CD14-positive monocyte (primary cell): ENCODE measurements at regions not wholly inside any gene's neighbourhood (a gene's known extent, or its start where the extent isn't known, plus 50 kb on each side); places are given as distances from the start of the nearest gene placed in this dataset.

ENCODE experiments used
- DNase-seq, 3 donors: peaks; one replicate each; pipeline ENCODE4 v3.0.0-alpha.2; 2011 to 2022
- H2AFZ ChIP-seq: 2 replicates; pipeline ENCODE4 v1.6.0; 2012; ENCODE audit warnings: mild to moderate bottlenecking, low read depth, low read length, inconsistent platforms; ENCODE audit not compliant: insufficient read depth, poor library complexity, severe bottlenecking
- H3K27ac ChIP-seq, 2 donors: 1 replicate in 1 of 2; 2 replicates in 1 of 2; pipeline ENCODE4 v1.5.1; 2012 to 2013; ENCODE audit warnings: low read length in 2 of 2, control low read depth in 1 of 2, inconsistent platforms in 1 of 2, low read depth in 1 of 2, mild to moderate bottlenecking in 1 of 2
- H3K27me3 ChIP-seq, 2 donors: one replicate each; pipeline versions ENCODE4 v1.6.0 to v1.6.1; 2011 to 2013; ENCODE audit warnings: low read length in 2 of 2; ENCODE audit not compliant: control insufficient read depth in 2 of 2, insufficient read depth in 2 of 2
- H3K36me3 ChIP-seq, 2 donors: replicated peaks in 1 of 2; 1 replicate in 1 of 2; 2 replicates in 1 of 2; pipeline versions ENCODE4 v1.5.1 to v1.6.1; 2012 to 2013; ENCODE audit warnings: low read length in 2 of 2, control low read depth in 1 of 2, inconsistent platforms in 1 of 2, mild to moderate bottlenecking in 1 of 2; ENCODE audit not compliant: insufficient read depth in 2 of 2, control insufficient read depth in 1 of 2
- H3K4me1 ChIP-seq, 2 donors: 1 replicate in 1 of 2; 2 replicates in 1 of 2; pipeline versions ENCODE4 v1.5.1 to v1.6.1; 2012 to 2013; ENCODE audit warnings: low read length in 2 of 2, control low read depth in 1 of 2, inconsistent platforms in 1 of 2, mild to moderate bottlenecking in 1 of 2, moderate library complexity in 1 of 2; ENCODE audit not compliant: insufficient read depth in 2 of 2, control insufficient read depth in 1 of 2
- H3K4me2 ChIP-seq: replicated peaks from 2 replicates; pipeline ENCODE3; 2012; ENCODE audit warnings: low read length, moderate library complexity, mild to moderate bottlenecking; ENCODE audit not compliant: poor library complexity, severe bottlenecking; ENCODE audit errors: extremely low read depth
- H3K4me3 ChIP-seq, 3 experiments: fragments of 200-600 bp in 1 of 3; sonication (generic) in 1 of 3; replicated peaks in 1 of 3; 1 replicate in 2 of 3; 2 replicates in 1 of 3; pipeline ENCODE4 v1.5.1; 2011 to 2013; ENCODE audit warnings: low read length in 3 of 3, mild to moderate bottlenecking in 3 of 3, control low read depth in 2 of 3, low read depth in 2 of 3, inconsistent platforms in 1 of 3, moderate library complexity in 1 of 3
- H3K79me2 ChIP-seq: 2 replicates; pipeline ENCODE4 v1.6.0; 2012; ENCODE audit warnings: mild to moderate bottlenecking, control low read depth, inconsistent platforms, low read length, moderate library complexity; ENCODE audit not compliant: insufficient read depth
- H3K9ac ChIP-seq: 2 replicates; pipeline ENCODE4 v1.6.0; 2017; ENCODE audit warnings: low read length, mild to moderate bottlenecking; ENCODE audit not compliant: insufficient read depth, poor library complexity, severe bottlenecking
- H3K9me3 ChIP-seq, 2 donors: replicated peaks in 1 of 2; 1 replicate in 1 of 2; 2 replicates in 1 of 2; pipeline versions ENCODE4 v1.5.1 to v1.6.1; 2012 to 2013; ENCODE audit warnings: low read length in 2 of 2, control low read depth in 1 of 2; ENCODE audit not compliant: control insufficient read depth in 1 of 2, insufficient read depth in 1 of 2
- H4K20me1 ChIP-seq: 2 replicates; pipeline ENCODE4 v1.6.0; 2012; ENCODE audit warnings: mild to moderate bottlenecking, low read length, control low read depth, moderate library complexity; ENCODE audit not compliant: insufficient read depth
- H3K27ac Mint-ChIP-seq, 7 donors: one replicate each; pipeline ENCODE4 v1.8.0; 2020; ENCODE audit warnings: mild to moderate bottlenecking in 7 of 7, mixed read lengths in 7 of 7, moderate library complexity in 6 of 7, inconsistent platforms in 2 of 7
- H3K27me3 Mint-ChIP-seq, 3 donors: one replicate each; pipeline ENCODE4 v1.8.0; 2021 to 2022; ENCODE audit warnings: low read depth in 3 of 3, mild to moderate bottlenecking in 3 of 3, mixed read lengths in 3 of 3, moderate library complexity in 3 of 3, inconsistent platforms in 1 of 3
- H3K36me3 Mint-ChIP-seq, 2 donors: one replicate each; pipeline ENCODE4 v1.8.0; 2020; ENCODE audit warnings: mixed read lengths in 2 of 2, inconsistent platforms in 1 of 2, mild to moderate bottlenecking in 1 of 2
- H3K4me1 Mint-ChIP-seq: one replicate; pipeline ENCODE4 v1.8.0; 2020; ENCODE audit warnings: mild to moderate bottlenecking, mixed read lengths
- H3K4me3 Mint-ChIP-seq, 2 donors: one replicate each; pipeline ENCODE4 v1.8.0; 2020; ENCODE audit warnings: mild to moderate bottlenecking in 2 of 2, mixed read lengths in 2 of 2, moderate library complexity in 1 of 2
- H3K9me3 Mint-ChIP-seq, 7 donors: one replicate each; pipeline ENCODE4 v1.8.0; 2020 to 2022; ENCODE audit warnings: mixed read lengths in 7 of 7, mild to moderate bottlenecking in 6 of 7, moderate library complexity in 6 of 7, inconsistent platforms in 2 of 7
- WGBS: methylation state at CpG from one replicate; pipeline ENCODE4 v1.1.5; 2013; ENCODE audit warnings: missing lambda C conversion rate; ENCODE audit not compliant: insufficient coverage; 5-methylcytosine and 5-hydroxymethylcytosine counted together
- intact Hi-C, 2 donors: fragments of 100-400 bp; cut with micrococcal nuclease; formaldehyde crosslinking; loops; one replicate each; pipeline versions ENCODE4 v1.15.0 to v1.15.1; 2023
- TF ChIP-seq, protein P1 (sequence below): fragments of 200-600 bp; IDR thresholded peaks from one replicate; pipeline ENCODE4 v1.8.0; 2022; ENCODE audit warnings: antibody characterized with exemption, mild to moderate bottlenecking

DNA sequence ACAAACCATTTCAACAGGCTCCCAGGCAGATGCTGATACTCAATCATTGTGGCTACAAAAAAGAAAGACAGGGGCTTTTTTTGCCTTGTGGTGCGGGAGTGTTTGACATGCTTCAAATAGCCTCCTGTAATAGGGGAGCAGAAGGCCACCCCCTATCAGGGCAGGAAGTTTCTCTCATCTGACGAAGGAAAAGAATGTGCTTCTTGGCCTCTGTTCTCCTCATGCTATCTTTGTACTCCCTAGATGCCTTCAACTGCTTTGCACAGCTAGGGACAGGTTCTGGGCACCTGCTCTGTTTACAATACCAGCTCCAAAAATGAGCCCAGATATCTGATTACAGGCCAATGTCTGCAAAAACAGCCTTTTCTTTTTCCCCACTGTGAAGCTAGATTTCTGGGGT lies 391.1 kb downstream of the STIM2 start:
- no peaks in the 10 kb centered on the region for H3K9me3 ChIP-seq
- peaks cover 0 to 2% (median 0%) of the 10 kb centered on the region in 7 donors for H3K9me3 Mint-ChIP-seq
- no peaks in the 10 kb centered on the region for H3K36me3 ChIP-seq
- no peaks in the 10 kb centered on the region for H3K4me1 Mint-ChIP-seq
- no peak overlapping the region for H2AFZ ChIP-seq
- no peak for DNase-seq
- H3K27me3 Mint-ChIP-seq: peaks cover 0 to 1% (median 0%) of the 10 kb centered on the region in 3 donors
- H3K4me1 ChIP-seq: no peaks in the 10 kb centered on the region
- H3K4me2 ChIP-seq: no peak overlapping the region
- WGBS: no CpG with 5 or more reads among the region's 2 CpGs
- no peaks in the 10 kb centered on the region for H4K20me1 ChIP-seq
- intact Hi-C loops: no loop called here
- H3K4me3 ChIP-seq: no peak overlapping the region
- TF ChIP-seq, protein P1, sequence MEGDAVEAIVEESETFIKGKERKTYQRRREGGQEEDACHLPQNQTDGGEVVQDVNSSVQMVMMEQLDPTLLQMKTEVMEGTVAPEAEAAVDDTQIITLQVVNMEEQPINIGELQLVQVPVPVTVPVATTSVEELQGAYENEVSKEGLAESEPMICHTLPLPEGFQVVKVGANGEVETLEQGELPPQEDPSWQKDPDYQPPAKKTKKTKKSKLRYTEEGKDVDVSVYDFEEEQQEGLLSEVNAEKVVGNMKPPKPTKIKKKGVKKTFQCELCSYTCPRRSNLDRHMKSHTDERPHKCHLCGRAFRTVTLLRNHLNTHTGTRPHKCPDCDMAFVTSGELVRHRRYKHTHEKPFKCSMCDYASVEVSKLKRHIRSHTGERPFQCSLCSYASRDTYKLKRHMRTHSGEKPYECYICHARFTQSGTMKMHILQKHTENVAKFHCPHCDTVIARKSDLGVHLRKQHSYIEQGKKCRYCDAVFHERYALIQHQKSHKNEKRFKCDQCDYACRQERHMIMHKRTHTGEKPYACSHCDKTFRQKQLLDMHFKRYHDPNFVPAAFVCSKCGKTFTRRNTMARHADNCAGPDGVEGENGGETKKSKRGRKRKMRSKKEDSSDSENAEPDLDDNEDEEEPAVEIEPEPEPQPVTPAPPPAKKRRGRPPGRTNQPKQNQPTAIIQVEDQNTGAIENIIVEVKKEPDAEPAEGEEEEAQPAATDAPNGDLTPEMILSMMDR: no peak
- H3K36me3 Mint-ChIP-seq: no peaks in the 10 kb centered on the region
- H3K27ac ChIP-seq: no peak overlapping the region
- H3K27me3 ChIP-seq: no peaks in the 10 kb centered on the region
- no peak overlapping the region for H3K4me3 Mint-ChIP-seq
- no peak overlapping the region for H3K9ac ChIP-seq
- H3K27ac Mint-ChIP-seq: no peak overlapping the region
- H3K79me2 ChIP-seq: no peaks in the 10 kb centered on the region

DNA sequence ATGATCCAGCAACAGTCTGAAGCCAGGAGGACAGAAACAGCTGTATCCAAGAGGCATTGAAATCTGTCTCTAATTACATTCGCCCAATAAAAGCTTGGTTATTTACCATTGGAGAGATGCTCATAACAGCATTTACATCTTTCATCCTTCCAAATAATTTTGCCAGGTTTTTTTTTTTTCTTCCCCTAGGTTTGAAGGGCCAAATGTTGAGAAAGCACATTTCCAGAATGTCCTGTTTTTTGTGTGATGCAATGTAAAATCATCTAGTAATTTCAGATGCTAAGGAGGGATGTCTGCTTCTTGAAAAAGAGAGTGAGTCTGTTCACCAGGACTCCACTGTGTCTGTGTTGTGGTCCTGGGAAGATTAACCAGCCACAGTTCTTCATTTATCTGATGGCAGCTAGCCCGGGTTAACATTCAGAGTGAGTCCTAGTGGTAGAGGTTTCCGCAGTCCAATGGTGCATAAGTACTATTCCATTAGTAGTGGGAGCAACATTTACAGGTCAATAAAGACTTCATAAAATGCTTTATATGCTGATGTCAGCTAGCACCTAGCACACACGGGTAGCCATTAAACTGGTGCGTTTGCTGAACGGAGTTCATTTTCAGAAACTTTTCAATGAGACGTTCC lies 406.8 kb downstream of the STIM2 start:
- H3K4me3 Mint-ChIP-seq: no peak overlapping the region
- TF ChIP-seq, protein P1: no peak
- no peak overlapping the region for H3K27ac Mint-ChIP-seq
- Histone ChIP-seq H2AFZ (no peak overlapping the region), H3K79me2 (no peaks in the 10 kb centered on the region), H3K27me3 (no peaks in the 10 kb centered on the region), H4K20me1 (no peaks in the 10 kb centered on the region), H3K4me1 (no peaks in the 10 kb centered on the region), H3K9ac (no peak overlapping the region), H3K27ac (no peak overlapping the region), H3K9me3 (no peaks in the 10 kb centered on the region), H3K4me3 (no peak overlapping the region), H3K36me3 (no peaks in the 10 kb centered on the region), H3K4me2 (no peak overlapping the region)
- H3K36me3 Mint-ChIP-seq: no peaks in the 10 kb centered on the region
- intact Hi-C loops: no loop called here
- H3K27me3 Mint-ChIP-seq: no peaks in the 10 kb centered on the region
- H3K9me3 Mint-ChIP-seq: no peaks in the 10 kb centered on the region
- no peaks in the 10 kb centered on the region for H3K4me1 Mint-ChIP-seq
- DNase-seq: no peak
- WGBS: 91% methylated on average over 4 of the region's 7 CpGs
